HL-60 (cell line): ENCODE measurements at regions not wholly inside any gene's neighbourhood (a gene's known extent, or its start where the extent isn't known, plus 50 kb on each side); places are given as distances from the start of the nearest gene placed in this dataset.

Source experiments
- DNase-seq, 2 experiments: peaks; one replicate each; pipeline ENCODE4 v3.0.0-alpha.2; 2010 to 2020; ENCODE audit warnings: low read depth in 1 of 2, low spot score in 1 of 2
- H3K27ac ChIP-seq: fragments of 250-450 bp; sonication (Bioruptor Pico); replicated peaks from 2 replicates; pipeline ENCODE4 v1.5.1; 2020; ENCODE audit warnings: mild to moderate bottlenecking, moderate library complexity
- H3K27me3 ChIP-seq: fragments of 250-450 bp; sonication (Bioruptor Pico); 2 replicates; pipeline ENCODE4 v1.5.1; 2021; ENCODE audit warnings: mild to moderate bottlenecking, moderate library complexity; ENCODE audit not compliant: insufficient read depth, poor library complexity, severe bottlenecking
- H3K4me3 ChIP-seq: replicated peaks from 2 replicates; pipeline ENCODE4 v1.5.1; 2011; ENCODE audit warnings: mild to moderate bottlenecking, control low read depth, low read length; ENCODE audit not compliant: insufficient read depth
- CTCF ChIP-seq: IDR thresholded peaks from one replicate; pipeline ENCODE4 v1.5.1; 2011; ENCODE audit warnings: low read length, control low read depth, inconsistent platforms; ENCODE audit not compliant: insufficient read depth
- GABPA ChIP-seq: IDR thresholded peaks from 2 replicates; pipeline ENCODE4 v1.6.1; 2012; ENCODE audit warnings: low read depth
- POLR2AphosphoS5 ChIP-seq: IDR thresholded peaks from 2 replicates; pipeline ENCODE4 v1.6.1; 2012; ENCODE audit warnings: low read depth
- SPI1 ChIP-seq: IDR thresholded peaks from 2 replicates; pipeline ENCODE4 v1.6.1; 2012; ENCODE audit warnings: low read depth, mild to moderate bottlenecking, borderline replicate concordance
- TF ChIP-seq, protein P1 (sequence below): IDR thresholded peaks from 2 replicates; pipeline ENCODE4 v1.6.1; 2012; ENCODE audit warnings: low read depth; ENCODE audit not compliant: insufficient replicate concordance

- DNase-seq, result no peak
- Histone ChIP-seq H3K27me3 (no peaks in the 10 kb centered on the region), H3K4me3 (no peak overlapping the region), H3K27ac (no peak overlapping the region)
- TF ChIP-seq, protein P1, sequence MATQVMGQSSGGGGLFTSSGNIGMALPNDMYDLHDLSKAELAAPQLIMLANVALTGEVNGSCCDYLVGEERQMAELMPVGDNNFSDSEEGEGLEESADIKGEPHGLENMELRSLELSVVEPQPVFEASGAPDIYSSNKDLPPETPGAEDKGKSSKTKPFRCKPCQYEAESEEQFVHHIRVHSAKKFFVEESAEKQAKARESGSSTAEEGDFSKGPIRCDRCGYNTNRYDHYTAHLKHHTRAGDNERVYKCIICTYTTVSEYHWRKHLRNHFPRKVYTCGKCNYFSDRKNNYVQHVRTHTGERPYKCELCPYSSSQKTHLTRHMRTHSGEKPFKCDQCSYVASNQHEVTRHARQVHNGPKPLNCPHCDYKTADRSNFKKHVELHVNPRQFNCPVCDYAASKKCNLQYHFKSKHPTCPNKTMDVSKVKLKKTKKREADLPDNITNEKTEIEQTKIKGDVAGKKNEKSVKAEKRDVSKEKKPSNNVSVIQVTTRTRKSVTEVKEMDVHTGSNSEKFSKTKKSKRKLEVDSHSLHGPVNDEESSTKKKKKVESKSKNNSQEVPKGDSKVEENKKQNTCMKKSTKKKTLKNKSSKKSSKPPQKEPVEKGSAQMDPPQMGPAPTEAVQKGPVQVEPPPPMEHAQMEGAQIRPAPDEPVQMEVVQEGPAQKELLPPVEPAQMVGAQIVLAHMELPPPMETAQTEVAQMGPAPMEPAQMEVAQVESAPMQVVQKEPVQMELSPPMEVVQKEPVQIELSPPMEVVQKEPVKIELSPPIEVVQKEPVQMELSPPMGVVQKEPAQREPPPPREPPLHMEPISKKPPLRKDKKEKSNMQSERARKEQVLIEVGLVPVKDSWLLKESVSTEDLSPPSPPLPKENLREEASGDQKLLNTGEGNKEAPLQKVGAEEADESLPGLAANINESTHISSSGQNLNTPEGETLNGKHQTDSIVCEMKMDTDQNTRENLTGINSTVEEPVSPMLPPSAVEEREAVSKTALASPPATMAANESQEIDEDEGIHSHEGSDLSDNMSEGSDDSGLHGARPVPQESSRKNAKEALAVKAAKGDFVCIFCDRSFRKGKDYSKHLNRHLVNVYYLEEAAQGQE, result no peak
- TF ChIP-seq SPI1, result no peak
- no peak for TF ChIP-seq GABPA
- no peak for TF ChIP-seq POLR2AphosphoS5
- TF ChIP-seq CTCF, result no peak
Observed at GRCh38 chr4:111475001-111475400, 670.3 kb upstream of the FAM241A start.

DNA sequence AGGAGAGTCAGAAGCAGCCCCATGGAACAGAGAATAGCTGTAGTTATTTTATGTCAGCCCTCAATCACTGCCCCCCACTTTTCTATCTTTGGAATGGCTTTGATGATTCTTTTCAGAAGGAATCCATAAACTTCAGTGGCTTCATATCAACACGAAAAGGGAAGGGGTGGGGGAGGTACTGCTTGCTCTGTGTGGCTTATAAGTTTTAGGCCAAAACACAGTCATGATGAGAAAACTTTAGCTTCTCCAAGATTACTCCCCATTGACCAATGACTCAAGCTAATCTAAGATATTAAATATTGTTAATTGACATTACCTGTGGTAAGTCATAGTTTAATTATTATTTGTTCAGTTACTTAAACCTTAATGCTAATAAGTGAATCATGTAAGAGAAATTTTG lies 669.6 kb upstream of the FAM241A start:
- Histone ChIP-seq H3K27ac (no peak overlapping the region), H3K4me3 (no peak overlapping the region), H3K27me3 (no peaks in the 10 kb centered on the region)
- no peak for TF ChIP-seq CTCF
- DNase-seq, result no peak

GRCh38 chr4:111480510-111480909 lies 664.7 kb upstream of the FAM241A start:
- no peak for DNase-seq
- no peak overlapping the region for H3K27ac ChIP-seq
- no peak overlapping the region for H3K4me3 ChIP-seq
- no peaks in the 10 kb centered on the region for H3K27me3 ChIP-seq
- TF ChIP-seq SPI1, result no peak
- no peak for TF ChIP-seq CTCF
- TF ChIP-seq GABPA, result no peak
- TF ChIP-seq, protein P1, result no peak

GRCh38 chr4:111483375-111484169 lies 661.7 kb upstream of the FAM241A start:
- TF ChIP-seq SPI1 (no peak), POLR2AphosphoS5 (no peak), CTCF (no peak), GABPA (no peak)
- TF ChIP-seq, protein P1, result no peak
- Histone ChIP-seq H3K27me3 (no peaks in the 10 kb centered on the region), H3K4me3 (no peak overlapping the region), H3K27ac (no peak overlapping the region)
- DNase-seq, result no peak
